IPS DF 4.7 (cell line): ENCODE measurements at regions not wholly inside any gene's neighbourhood (a gene's known extent, or its start where the extent isn't known, plus 50 kb on each side); places are given as distances from the start of the nearest gene placed in this dataset.
A peak's percentile ranks its signal among the peaks of the same experiment; 100 is the strongest.

Source experiments
- DNase-seq: peaks from one replicate; pipeline ENCODE4 v3.0.0-alpha.2; 2013; ENCODE audit warnings: low spot score; ENCODE audit errors: extremely low read depth

DNA sequence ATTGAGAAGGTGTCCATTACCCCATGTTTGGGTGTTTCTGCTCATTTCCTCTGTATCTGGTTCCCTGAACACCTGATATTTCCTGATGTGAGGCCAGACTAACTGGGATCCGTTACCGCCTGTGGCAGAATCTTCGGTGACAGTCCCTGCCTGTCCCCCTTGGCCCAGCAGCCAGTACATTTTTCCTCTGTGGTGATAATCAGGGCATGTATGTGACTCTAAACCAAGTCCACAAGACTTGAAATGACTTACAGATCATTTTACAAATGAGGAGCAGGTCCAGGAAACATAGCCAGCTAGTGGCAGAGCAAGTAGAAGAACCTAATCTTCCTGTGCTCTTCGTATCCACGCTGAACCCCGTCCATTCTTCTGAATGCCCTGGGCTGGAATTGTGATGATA lies 143.5 kb upstream of the IPO9 start:
- DNase-seq = no peak

DNA sequence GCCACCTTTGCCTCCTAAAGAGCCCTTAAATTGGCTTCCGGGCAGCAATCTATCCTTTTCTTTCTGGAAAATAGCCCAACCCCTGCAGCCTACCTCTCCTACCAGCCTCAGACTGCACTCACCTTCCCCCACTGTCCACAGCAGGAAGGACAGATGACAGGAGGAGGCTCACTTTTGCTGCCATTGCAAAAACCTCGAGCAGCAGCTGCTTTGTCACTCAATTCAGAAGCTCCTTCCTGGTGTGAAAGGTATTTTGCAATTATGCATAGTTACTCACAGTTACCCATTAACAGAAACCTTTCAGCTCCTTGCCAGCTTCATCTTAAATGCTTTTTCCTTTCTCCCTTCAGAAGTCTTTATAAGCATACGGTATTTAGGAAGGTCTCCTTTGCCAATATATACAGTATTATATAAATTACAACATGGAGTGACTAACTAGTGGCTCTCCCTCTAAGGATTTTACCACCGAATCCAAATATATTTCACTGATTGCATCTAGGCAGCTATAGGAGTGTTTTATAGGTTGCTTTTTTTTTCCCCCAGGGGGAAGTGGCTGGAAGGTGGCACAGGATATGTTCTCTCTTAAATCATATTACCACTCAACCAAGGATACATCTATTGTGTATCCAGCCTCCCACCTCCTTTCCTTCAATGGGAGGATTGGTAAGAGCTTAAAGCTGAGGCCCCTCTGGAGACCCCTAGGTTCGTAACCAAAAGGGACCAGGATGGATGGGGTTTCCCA lies 142.1 kb upstream of the IPO9 start:
- DNase-seq = no peak

DNA sequence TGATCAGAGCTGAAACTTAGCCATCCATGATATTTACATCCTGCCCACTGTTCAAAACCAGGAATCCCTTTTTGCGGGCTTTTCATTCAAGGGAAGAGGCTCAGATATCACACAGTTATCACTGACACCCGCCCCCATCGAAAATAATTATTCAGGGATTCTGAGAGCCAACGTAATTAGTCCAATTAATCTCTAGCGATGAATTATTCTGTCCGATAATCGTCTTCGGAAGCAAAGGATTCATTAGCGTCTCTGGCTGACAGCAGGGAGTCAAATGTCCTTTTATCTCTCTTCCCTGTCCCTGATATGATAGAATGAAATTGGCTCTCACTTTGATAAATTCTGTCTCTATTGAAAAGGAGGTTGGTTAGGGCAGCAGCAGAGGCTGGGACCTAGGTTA lies 140.4 kb upstream of the IPO9 start:
- no peak for DNase-seq

DNA sequence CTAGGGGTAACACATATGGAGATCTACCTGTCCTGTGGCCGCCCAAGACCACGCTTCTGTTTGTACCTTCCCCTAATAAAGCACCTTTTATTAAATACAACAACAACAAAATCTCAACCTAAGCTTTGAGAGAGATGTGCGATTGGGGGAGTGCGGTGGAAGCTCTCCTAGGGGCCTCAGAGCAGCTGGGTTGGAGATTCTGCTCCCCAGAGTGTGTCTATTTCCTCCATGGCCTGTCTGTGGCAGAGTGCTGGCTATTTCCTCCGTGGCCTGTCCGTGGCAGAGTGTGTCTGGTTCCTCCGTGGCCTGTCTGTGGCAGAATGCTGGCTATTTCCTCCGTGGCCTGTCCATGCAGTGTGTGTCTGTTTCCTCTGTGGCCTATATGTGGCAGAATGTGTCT lies 139.3 kb upstream of the IPO9 start:
- no peak for DNase-seq

DNA sequence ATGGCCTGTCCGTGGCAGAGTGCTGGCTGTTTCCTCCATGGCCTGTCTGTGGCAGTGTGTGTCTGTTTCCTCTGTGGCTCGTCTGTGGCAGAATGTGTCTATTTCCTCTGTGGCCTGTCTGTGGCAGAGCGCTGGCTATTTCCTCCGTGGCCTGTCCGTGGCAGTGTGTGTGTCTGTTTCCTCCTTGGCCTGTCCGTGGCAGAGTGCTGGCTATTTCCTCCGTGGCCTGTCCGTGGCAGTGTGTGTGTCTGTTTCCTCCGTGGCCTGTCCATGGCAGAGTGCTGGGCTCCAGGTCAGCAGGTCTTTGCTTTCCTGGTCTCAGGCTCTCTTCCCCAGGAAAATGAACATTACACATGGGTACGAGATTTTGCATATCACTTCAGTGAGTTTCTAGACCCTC lies 138.4 kb upstream of the IPO9 start:
- no peak for DNase-seq

DNA sequence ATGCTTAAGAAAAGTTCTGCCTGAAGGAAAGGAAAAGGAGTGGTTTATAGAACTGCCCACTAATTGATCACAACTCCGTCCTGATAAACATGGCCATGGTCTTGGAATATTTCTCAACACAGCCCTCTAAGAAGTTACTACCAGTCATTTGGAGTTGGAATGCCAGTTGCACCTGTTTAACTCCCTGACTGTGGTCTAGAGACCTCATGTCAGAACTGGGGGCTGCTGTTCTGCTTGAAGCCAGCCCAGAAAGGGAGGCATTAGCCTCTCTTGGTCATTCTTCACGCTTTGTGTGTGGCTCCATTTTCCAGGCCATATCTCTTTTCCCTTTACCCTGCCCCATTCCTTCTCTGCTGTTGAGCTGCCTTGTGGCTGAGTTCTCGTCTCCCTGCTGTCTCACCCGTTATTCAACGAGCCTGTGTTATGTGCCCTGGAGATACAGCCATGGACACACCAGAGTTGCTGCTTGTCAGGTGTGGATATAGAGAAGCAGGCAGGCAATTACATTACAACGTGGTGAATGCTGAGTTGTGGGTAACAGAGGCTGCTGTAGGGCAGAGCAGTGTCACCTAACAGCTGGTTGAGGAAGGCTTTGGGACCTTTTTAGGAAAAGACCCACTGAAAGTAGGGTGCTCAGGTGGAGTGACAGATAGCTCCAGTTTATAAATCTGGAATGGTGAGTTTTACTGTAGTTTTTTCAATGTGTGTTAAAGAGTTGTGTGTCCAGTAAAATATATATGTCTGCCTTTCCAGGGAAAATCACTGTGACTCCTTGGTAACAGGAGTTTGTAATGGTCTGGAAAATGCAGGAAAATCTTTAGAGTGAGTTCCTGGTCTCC lies 137.0 kb upstream of the IPO9 start:
- no peak for DNase-seq

DNA sequence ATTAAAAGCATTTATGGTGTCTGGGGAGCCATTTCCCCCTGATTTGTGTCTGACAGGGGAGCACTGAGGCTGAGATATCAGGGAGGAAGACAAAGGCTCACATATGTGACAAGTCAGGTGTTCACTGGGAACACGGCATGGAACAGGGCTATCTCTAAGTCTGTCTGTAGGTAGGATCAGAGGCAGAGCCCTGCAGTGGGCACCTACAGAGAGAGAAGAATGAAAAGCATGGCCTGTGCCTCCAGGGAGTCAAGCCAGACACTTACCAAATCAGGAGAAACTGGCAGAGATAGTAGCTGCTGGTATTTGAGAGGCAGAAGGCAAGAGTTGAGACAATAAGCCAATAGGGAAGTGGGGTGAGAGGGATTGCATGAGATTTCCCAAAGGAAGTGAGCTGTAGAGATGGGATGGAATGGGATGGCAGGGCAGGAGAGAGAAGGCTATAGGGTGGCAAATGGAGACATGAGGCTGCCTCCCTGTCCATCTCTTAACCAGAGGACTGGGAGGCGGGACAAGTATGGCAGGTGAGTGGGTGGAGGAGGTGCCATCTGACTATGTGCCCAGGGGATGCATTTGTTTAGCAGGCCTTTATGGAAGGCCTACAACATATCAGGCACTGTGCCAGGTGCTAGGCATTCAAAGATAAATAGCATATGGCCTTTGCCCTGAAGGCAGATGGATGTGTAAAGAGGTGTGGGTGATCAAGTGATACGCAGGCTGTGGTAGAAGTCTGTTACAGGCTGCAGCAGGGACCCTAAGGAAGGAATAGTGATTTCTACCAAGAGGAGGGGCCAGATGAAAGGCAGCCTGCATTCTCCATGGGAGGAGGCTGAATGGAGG lies 136.2 kb upstream of the IPO9 start:
- DNase-seq = no peak

DNA sequence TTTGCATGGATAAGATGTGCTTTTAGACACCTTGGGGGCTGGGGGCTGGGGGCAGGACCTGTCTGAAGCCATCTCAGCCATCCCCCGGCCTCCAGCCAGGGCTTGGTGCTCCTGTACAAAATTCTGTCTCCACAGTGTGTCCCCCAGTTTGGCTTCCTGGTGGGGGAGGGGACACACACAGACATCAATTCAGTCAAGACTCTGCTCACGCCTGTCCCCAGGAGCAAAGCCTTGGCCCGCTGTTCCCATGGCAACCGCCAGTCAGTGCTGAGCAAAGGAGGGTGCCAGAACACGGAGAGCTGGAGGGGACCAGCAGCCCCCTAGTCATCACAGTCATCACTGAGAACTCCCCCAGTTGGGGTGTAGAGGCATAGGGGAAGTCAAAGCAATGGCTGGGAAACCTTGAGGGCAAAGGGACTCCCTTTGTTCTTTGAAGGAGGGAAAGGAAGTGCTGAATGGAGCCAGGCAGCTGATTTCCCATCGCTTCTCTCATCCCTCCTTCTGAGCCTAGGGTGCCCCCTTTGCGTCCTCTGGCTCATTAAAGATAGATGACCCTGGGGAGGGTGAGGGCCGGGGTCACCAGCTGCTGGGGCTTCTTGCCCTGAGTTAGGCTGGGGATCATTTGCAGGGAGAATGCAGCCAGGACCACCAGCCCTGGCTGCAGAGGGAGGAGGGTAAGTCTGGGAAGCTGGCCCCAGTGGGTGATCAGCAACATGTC lies 134.9 kb upstream of the IPO9 start:
- DNase-seq = no peak

DNA sequence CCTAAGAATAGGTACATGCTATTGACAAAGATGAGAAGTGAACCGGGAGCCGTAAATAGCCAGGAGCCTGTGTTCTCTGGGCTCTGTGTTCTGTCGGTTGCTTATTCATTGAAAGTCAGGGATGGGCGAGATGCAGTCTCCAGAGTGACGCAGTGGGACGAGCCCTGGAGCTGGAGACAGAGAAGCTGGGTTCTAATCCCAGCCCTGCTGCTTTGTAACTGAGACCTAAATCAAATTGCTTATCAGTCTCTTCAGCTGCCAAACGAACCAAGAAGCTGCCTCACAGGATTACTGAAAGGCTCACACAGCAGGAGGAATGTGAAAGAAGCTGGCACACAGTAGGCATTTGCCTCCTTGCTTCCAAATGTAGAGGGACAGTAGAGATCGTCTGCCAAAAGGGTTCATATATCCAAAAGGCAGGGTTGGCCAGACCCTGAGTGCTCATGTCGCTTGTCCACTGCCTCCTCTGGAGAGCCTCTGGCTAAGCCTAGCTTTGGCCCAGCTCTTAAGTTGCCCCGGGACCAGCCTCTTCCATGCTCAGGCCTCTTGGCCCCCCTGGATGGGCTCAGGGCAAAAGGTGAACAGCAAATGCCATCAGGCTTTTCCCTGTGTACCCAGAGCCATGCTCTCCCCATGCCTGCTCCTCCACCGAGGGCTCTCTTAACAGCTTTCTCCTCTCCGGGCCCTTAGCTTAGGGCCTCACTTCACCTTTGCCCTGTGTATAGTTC lies 134.2 kb upstream of the IPO9 start:
- DNase-seq = no peak

DNA sequence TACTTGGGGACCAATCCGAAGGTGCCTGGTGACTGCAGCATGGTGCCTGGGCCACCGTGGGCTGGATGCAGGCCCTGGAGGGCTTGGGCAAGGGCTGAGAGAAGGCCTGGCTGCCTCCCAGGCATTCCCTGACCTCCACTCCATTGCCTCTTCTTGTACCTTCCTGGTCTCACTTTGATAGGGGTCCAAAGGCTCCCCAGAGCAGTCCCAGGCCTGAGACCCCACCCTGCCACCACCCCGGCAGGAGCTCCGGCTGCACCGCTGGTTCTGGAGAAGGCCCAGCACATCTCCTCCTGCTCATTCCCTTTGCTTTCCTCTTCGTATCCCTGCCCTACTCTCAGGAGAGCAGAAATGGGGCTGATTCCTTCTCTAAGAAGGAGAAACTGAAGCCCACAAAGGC lies 133.3 kb upstream of the IPO9 start:
- no peak for DNase-seq

DNA sequence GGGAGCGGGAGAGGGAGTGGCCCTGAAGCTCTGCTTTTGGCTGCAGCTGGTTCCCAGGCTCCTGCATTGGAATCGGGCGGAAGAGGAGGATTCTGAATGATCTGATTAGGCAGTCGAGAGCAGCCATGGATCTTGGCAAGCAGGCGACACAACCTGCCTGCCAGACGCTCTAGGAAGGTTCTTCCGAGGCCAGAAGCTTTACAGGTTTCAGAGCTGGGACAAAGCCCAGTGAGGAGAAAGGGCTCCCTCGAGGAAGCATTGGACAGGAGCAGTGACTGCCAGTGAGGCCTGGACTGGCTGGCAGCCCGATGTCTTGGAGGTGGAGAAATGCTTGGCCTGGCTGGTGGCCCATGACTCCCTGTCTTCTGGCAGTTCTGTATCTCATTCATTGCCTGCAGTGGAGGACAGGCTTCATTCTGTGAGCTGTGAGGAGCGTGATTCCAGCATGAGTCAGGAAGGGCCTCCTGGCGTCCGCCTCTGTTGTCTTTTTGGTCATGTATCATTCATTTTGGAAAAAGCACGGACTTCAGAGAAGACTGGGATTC lies 132.7 kb upstream of the IPO9 start:
- DNase-seq = no peak

DNA sequence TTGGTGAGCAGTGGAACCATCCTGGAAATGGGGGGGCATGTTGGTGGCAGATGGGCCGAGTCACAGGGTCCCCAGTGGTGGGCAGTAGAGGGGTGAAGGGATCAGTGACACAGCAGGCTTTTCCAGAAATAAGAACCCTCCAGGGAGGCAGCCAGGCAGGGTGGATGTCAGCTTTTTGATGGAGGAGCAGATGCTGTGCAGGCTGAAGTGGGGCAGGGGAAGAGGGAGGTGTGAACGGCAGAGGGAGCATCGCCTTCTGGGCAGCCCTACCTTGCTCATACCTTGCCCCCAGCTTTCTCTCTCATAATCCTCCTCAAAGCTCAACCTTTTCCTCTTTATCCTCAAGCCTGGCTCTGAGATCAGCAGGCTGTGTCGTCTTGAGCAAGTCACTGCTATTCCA lies 131.8 kb upstream of the IPO9 start:
- DNase-seq = no peak

DNA sequence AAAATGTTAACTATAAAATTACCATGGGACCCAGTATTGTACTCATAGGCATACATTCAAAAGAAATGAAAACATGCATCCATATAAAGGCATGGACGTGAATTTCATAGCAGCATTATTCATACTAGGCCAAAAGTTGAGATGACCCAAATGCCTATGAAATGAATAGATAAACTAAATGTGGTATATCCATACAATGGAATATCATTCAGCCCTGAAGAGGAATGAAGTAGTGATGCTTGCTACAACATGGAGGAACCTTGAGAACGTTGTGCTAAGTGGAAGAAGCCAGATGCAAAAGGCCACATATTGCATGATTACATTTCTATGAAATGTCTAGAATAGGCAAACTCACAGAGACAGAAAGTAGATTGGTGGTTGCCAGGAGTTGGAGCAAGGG lies 127.1 kb upstream of the IPO9 start:
- no peak for DNase-seq

DNA sequence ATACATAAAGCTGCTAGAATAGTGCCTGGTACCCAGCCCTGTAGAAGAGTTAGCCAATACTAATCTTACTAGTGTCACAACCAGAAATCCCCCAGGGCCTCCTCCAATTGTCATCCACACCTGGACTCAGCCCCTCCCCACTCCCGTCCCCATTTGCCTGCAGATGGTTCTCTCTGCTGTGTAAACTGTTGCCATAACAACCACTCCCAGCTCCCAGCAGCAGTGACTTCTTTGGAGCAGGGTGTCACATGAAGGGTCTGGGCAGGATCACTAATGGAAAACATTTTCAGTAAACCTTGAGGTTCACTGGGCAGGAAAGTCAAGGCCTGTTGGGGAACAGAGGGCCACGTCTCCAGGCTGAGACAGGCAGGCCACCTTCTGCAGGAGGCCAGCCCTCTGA lies 126.0 kb upstream of the IPO9 start:
- DNase-seq = no peak

DNA sequence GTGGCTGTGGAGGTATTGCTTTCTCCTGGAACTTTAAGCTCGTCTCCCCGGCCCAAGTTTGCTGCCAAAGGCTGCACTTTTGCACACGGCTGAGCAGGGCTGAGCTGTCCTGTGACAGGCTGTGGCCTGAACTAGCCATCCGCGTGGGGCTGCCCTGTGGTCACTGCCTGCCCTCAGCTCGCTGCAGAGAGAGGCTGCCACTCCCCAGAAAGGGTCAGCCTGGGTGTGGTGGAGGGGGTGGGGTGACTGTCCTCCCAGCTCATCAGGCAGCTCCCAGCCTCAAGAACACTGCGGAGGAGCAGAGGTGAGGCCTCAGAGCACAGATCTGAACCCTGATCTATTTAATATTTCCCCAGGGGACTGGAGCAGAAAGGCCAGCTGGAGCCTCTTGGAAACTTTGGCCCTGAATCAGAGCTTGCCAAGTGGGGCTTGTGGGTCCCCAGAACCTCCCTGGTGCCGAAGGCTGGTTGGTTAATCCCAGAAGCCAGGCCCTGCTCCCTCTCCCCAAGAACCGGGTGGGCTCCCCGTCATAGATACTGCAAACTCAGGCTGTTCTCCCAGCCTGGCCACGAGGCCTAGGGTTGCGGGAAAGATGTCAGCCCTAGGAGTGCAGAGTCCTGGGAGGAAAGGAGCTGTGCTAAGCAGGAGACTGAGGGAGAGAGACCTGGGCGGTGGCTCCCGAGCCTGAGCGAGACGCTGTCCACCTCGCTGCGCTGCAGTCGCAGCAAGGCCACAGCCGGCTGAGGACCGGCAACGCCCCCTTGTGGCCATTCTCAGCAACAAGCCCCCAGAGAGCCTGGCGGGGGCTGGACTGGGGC lies 125.1 kb upstream of the IPO9 start:
- DNase-seq = peak; percentile 60

DNA sequence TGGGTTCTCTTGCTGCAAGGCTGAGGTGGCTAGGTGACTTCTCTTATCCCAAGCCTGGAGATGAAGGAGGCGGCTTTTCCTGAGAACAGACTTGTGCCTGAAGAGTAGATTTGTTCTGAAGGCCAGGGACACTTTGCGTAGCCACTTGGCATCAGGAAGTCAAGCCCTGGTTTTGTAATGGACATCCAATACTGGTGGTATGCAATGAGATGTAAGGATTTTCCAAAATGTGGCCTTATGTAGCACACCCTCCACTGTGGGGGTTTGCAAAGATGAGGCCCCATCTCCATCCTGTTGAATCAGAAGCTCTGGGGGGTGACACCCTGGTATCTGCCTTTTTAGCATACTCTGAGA lies 124.5 kb upstream of the IPO9 start:
- no peak for DNase-seq

DNA sequence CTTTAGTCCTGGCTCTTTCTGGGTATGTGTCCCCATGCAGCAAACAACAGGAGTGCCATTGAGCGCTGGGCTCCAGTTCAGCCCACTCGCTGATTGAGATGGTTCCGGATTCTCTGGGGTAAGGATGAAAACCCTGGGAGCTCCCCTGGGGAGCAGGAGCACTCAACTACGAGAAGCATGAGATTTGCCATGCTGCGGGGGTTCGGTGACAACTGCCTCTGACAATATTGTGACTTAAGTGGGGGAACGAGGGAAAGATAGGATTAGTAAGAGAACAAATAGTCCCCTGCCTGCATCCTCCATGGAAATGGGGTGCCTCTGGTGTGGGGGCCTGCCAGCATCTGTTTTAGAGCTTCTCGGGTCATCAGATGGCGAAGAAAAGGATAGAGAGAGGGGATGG lies 123.6 kb upstream of the IPO9 start:
- no peak for DNase-seq

DNA sequence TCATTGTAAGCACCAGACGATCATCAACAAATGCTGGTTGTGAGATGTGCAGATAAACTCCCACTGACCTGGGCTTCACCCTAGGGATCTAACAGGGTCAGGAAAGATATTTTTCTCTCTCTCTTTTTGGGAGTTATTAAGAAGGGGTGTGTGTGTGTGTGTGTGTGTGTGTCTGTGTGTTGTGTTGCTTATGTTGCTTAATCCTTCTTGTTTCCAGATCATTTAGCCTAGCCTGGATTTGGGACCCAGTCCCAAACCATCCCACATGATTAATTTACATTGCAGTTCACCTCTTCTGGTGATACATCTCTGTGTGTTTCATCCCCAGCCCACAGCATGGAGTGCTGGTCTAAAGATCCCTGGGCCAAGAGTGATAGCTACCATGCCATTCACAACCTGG lies 122.8 kb upstream of the IPO9 start:
- no peak for DNase-seq

DNA sequence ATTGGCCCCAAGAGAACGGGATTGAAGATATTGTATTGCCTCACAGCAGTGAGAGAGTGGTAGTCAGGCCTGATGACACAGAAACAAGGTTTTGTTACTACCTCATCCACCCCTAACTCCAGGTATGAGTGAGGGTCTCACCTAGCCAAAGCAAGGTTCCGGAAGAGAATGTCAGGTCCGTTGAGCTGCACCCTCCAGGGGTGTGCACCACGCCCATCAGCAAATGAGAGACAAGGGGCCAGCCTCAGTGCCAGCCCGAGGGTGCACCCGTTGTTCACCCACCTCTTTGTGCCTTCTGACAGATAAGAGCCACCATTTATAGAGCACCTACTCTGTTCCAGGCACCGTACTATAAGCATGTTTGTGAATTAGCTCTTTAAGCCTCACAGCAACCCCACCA lies 121.9 kb upstream of the IPO9 start:
- DNase-seq = no peak

DNA sequence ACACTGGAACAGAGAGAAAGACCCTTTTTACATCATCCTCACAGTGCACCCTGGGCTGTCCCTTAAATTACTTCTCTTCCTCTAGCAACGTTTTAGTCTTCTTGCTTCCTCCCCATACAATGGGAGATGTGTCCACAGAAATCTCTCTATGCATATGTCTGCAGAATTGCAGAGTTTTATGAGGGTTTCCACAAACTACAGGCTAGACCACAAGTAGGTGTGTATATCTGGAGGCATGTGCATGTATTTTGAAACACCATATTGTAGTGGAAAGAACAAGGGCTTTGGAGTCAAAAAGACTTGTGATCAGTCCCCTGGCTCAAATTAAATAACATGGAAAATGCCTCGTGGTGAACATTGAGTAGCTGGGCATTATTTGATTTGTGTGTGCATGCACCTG lies 121.3 kb upstream of the IPO9 start:
- no peak for DNase-seq
